Bronchial epithelial cell (primary cell): ENCODE measurements at regions not wholly inside any gene's neighbourhood (a gene's known extent, or its start where the extent isn't known, plus 50 kb on each side); places are given as distances from the start of the nearest gene placed in this dataset.

Experiments
- DNase-seq: peaks from one replicate; pipeline ENCODE4 v3.0.0-alpha.2; 2010; ENCODE audit warnings: low read depth
- FAIRE-seq: peaks from 2 replicates; lab custom pipeline; 2011; peaks lifted over from hg19 to GRCh38; lab: Jason Lieb, UNC
- H3K27me3 ChIP-seq: 2 replicates; pipeline ENCODE4 v1.5.1; 2011; ENCODE audit warnings: low read length; ENCODE audit not compliant: control insufficient read depth, insufficient read depth
- H3K36me3 ChIP-seq: 2 replicates; pipeline ENCODE4 v1.5.1; 2011; ENCODE audit warnings: low read length; ENCODE audit not compliant: control insufficient read depth, insufficient read depth
- H3K4me3 ChIP-seq: 2 replicates; pipeline ENCODE4 v1.5.1; 2011; ENCODE audit warnings: mild to moderate bottlenecking, low read depth, low read length, control low read depth
- TF ChIP-seq, protein P1 (sequence below): IDR thresholded peaks from 2 replicates; pipeline ENCODE4 v1.5.1; 2011; ENCODE audit warnings: mild to moderate bottlenecking, moderate library complexity, low read length, control low read depth, inconsistent platforms; ENCODE audit not compliant: insufficient read depth, severe bottlenecking

DNA sequence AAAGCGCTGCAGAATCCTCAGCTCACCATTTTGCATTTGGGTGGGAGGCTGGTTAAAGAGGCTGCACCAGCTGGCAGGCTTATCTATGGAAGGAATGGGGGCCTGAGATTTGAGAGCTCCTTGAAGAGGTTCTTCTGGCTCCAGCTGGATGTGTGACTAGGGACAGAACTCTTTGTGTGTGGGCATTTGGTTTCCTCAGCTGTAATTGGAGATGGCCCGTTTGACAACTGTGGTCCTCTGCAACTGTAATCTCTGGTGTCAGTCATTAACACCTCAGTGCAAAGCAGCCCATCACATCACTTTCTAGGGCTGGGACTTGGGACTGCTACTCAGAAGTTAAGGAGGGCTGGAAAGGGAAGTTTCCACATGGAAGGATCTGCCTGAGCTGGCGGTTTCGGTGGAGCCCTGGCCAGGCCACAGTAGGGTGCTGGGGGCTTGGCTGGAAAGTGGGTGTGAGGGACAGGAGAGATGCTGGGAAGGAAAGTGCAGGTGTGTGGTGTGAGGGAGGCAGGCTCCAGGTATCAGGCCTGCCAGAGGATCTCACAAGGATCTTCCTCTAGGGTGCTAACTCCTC, 193.8 kb downstream of the GADD45G start:
- TF ChIP-seq, protein P1, sequence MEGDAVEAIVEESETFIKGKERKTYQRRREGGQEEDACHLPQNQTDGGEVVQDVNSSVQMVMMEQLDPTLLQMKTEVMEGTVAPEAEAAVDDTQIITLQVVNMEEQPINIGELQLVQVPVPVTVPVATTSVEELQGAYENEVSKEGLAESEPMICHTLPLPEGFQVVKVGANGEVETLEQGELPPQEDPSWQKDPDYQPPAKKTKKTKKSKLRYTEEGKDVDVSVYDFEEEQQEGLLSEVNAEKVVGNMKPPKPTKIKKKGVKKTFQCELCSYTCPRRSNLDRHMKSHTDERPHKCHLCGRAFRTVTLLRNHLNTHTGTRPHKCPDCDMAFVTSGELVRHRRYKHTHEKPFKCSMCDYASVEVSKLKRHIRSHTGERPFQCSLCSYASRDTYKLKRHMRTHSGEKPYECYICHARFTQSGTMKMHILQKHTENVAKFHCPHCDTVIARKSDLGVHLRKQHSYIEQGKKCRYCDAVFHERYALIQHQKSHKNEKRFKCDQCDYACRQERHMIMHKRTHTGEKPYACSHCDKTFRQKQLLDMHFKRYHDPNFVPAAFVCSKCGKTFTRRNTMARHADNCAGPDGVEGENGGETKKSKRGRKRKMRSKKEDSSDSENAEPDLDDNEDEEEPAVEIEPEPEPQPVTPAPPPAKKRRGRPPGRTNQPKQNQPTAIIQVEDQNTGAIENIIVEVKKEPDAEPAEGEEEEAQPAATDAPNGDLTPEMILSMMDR = no peak
- DNase-seq (no peak), FAIRE-seq (no peak)
- Histone ChIP-seq H3K36me3 (no peaks in the 10 kb centered on the region), H3K4me3 (no peak overlapping the region), H3K27me3 (no peaks in the 10 kb centered on the region)

DNA sequence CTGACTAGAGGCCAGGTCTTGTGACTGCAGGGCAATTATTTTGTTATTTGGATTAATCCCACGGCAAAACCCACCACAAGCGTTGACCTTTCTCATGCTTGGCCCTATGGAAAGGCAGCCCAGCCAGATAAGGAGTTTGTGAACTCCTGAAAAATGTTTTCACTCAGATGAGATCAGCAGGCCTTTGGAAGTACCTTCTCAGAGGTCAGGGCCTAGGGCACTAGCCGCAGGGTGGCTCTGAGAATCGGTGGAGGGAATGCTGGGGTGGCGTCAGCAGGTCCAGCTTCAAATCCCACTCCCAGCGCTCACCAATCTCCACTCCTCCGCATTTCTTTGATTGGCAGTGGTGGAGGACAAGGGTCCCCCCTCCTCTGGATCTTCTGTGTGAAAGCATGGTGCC, 194.4 kb downstream of the GADD45G start:
- no peaks in the 10 kb centered on the region for H3K36me3 ChIP-seq
- FAIRE-seq (no peak), DNase-seq (no peak)
- TF ChIP-seq, protein P1 = no peak
- H3K4me3 ChIP-seq = no peak overlapping the region
- no peaks in the 10 kb centered on the region for H3K27me3 ChIP-seq

DNA sequence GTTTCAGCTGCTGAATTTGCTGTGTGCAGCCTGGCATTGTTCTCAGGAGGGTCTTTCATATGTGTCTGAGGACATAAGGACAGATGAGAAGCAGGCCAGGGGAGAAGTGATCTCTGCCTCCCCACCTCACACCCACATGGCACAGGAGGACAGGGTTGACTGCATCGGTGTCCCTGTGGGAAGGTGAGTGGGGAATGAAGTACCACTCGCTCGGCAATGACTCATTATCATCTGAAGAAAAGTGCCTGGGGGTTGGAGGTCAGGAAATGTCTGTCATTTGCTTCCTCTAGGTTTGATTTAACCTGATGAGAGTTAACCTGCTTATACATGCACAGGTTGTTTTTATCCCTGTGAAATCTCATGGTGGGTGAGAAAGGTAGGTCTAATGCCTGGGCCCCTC, 195.0 kb downstream of the GADD45G start:
- TF ChIP-seq, protein P1 = no peak
- peak; percentile 86 for FAIRE-seq
- H3K36me3 ChIP-seq = no peaks in the 10 kb centered on the region
- H3K4me3 ChIP-seq = no peak overlapping the region
- H3K27me3 ChIP-seq = no peaks in the 10 kb centered on the region
- peak; percentile 25 for DNase-seq

DNA sequence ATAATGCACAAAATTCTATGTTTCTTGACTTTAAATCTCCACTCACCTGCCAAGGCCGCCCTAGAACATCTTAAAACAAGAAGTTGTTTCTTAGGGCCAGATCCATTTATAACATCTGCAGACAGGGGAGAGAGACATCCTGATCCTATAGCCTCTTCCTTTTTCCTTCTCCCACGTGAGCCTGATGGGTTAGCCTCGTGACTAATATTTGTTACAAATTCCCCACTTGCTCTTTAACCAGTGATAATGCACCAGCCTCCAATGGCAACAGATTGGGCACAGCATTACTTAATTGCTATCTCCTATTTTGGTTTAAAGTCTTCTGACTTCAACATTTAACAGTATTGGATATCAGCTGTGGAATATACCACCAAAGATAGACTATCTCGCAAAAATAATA, 196.5 kb downstream of the GADD45G start:
- Histone ChIP-seq H3K27me3 (no peaks in the 10 kb centered on the region), H3K36me3 (no peaks in the 10 kb centered on the region), H3K4me3 (no peak overlapping the region)
- TF ChIP-seq, protein P1 = no peak
- DNase-seq (no peak), FAIRE-seq (no peak)

DNA sequence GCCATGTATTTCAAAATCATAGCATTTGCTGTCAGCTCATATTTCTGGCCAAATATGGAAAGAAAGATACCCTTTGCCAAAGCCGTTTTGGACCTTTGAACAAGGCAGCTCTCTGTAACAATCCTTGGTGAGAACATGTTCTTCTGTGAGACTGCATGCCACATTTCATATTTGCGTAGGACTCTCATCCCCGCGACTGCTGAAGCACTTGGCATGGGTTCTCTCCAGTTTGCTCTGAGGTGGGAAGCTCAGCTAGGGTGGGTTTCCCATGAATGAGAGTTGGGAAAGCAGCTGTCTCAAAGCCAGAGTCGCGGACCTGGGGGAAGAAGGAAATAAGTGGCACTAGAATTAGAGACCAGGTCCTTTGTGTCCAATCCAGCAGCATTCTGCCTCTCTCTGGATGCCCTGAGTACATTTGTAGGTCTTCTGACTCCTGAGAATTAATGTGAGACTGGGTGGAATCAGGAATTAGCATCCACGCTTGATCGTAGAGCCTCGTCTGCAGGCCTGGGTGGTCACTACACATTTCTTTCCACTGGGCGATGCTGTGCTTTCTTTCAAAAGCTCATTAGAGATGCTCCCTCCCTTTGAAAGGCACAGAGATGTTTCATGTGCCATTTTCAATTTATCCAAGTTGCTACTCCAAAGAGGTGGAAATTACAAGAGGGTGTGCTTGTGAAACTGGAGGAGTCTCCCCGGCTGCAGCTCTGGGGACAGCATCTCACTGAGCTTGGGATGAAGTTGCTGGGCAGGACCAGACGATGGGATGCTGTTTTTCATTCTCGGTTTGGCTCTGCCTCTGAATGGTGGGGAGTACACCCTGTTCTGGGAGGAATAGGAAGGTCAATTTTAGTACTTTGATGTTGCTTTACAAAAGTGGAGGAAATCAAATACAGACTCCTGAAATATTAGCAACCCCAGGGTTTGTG, 197.2 kb downstream of the GADD45G start:
- H3K4me3 ChIP-seq = no peak overlapping the region
- FAIRE-seq (no peak), DNase-seq (no peak)
- no peaks in the 10 kb centered on the region for H3K27me3 ChIP-seq
- H3K36me3 ChIP-seq = no peaks in the 10 kb centered on the region
- TF ChIP-seq, protein P1 = no peak
